ENCODE measurements at regions not wholly inside any gene's neighbourhood (a gene's known extent, or its start where the extent isn't known, plus 50 kb on each side); places are given as distances from the start of the nearest gene placed in this dataset.

DNA sequence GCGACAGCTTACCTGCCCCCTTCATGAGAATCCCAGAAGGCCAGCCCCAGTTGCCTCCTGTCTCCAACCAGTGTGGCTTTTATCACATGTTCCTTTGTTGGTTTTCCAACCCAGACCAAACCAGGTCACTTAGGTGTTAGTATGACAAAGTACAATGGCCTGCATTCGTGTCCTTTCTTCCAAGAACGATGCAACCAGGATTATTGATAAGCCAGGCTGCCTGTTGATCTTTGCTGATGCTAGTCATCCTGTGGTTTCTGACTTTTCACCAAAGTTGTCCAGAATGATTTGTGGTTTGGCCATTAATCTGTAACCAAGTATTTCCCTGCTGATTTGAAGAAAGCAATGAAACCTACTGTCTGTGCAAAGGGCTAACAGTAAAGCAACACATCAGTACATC is 191.4 kb downstream of the CYLD start:
- ChIA-PET CTCF (no interaction called here), POLR2A (no interaction called here)
- DNase-seq (ENCODE audit: low read depth, low spot score), result no peak
- TF ChIP-seq, protein P1, sequence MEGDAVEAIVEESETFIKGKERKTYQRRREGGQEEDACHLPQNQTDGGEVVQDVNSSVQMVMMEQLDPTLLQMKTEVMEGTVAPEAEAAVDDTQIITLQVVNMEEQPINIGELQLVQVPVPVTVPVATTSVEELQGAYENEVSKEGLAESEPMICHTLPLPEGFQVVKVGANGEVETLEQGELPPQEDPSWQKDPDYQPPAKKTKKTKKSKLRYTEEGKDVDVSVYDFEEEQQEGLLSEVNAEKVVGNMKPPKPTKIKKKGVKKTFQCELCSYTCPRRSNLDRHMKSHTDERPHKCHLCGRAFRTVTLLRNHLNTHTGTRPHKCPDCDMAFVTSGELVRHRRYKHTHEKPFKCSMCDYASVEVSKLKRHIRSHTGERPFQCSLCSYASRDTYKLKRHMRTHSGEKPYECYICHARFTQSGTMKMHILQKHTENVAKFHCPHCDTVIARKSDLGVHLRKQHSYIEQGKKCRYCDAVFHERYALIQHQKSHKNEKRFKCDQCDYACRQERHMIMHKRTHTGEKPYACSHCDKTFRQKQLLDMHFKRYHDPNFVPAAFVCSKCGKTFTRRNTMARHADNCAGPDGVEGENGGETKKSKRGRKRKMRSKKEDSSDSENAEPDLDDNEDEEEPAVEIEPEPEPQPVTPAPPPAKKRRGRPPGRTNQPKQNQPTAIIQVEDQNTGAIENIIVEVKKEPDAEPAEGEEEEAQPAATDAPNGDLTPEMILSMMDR (IDR thresholded peaks at IDR 0.05; ENCODE audit: insufficient read depth, low read length, missing control alignments), result no peak
- no peak overlapping the region for H3K4me3 ChIP-seq (ENCODE audit: low read depth, low read length)

DNA sequence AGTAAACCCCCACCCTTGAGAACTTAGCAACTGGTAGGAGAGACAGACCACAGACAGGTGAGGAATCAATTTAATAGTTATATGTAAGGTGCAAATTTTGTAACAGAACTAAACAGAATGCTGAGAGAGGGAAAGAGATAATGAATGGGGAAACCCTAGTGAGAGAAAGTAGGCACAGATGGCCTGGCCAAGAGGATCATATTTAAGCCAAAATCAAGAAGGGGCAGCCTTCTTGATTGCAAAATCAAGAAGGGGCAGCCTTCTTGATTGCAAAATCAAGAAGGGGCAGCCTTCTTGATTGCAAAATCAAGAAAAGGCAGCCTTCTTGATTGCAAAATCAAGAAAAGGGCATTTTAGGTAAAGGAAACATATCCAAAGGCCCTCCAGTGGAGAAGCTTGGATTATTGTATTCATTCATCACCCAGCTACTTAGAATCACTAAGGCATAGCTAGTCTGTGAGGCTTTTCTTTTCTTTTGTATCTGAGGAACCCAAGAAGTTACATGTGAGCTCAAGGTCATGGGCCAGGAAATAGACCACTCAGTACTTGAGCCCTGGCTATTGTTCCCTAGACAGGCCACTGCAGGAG is 190.6 kb downstream of the CYLD start:
- no peak for DNase-seq (ENCODE audit: low read depth, low spot score)
- ChIA-PET CTCF (no interaction called here), POLR2A (no interaction called here)
- H3K4me3 ChIP-seq (ENCODE audit: low read depth, low read length), result no peak overlapping the region
- TF ChIP-seq, protein P1 (IDR thresholded peaks at IDR 0.05; ENCODE audit: insufficient read depth, low read length, missing control alignments), result no peak

DNA sequence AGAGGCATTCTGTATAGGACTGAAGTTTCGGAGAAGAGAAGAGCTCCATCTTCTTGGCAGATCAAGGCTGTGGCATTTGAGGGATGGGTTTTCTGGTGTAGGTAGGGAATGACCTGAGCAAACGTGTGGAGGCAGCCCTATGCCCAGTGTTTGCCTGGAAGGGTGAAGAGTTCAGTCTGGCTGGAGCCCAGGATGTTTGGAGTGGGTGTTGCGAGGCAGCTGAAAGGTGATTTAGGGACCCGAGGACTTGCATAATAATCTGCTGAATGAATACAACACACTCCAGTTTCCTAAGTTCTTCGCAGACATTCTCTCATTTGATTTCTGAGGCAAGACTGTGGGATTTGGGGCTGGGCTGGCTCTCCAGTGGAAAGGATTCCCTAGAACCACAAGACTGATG is 186.2 kb downstream of the CYLD start:
- CTCF ChIA-PET, result no interaction called here
- POLR2A ChIA-PET, result no interaction called here
- no peak for DNase-seq (ENCODE audit: low read depth, low spot score)
- TF ChIP-seq, protein P1 (IDR thresholded peaks at IDR 0.05; ENCODE audit: insufficient read depth, low read length, missing control alignments), result no peak
- no peak overlapping the region for H3K4me3 ChIP-seq (ENCODE audit: low read depth, low read length)

DNA sequence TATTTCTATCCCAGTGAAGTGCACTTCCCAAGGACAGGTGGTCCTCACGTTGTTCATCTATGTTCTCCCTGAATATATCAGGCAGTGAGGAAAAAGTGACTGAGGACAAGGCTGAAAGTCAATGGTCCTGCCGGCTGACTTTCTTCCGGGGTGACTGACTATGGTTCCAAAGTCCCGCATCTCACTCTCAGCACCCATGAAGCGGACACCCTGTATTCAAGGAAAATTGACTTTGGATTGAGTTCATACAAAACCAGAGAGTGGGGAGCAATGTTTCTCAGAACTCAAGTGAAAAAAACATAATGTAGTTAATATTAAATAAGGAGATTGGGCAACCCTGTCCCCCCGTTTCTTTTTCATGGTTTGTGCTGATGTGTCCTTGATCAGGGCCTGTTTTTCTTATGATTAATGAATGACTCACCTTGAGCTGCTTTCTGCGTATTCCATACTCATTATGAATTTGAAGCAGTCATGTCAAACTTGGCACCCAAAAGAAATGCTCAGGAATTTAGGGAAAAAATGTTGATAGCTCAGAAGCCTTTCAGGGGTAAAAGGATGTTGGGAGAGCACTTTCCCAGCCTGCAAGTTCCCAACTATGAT is 184.0 kb downstream of the CYLD start:
- TF ChIP-seq, protein P1 (IDR thresholded peaks at IDR 0.05; ENCODE audit: insufficient read depth, low read length, missing control alignments), result no peak
- no peak for DNase-seq (ENCODE audit: low read depth, low spot score)
- CTCF ChIA-PET, result no interaction called here
- POLR2A ChIA-PET, result interaction anchor here (0.6 kb wide), 1 partner anchor 266 kb away, joined by 5 read pairs; no protein-coding TSS in a partner anchor
- H3K4me3 ChIP-seq (ENCODE audit: low read depth, low read length), result no peak overlapping the region

DNA sequence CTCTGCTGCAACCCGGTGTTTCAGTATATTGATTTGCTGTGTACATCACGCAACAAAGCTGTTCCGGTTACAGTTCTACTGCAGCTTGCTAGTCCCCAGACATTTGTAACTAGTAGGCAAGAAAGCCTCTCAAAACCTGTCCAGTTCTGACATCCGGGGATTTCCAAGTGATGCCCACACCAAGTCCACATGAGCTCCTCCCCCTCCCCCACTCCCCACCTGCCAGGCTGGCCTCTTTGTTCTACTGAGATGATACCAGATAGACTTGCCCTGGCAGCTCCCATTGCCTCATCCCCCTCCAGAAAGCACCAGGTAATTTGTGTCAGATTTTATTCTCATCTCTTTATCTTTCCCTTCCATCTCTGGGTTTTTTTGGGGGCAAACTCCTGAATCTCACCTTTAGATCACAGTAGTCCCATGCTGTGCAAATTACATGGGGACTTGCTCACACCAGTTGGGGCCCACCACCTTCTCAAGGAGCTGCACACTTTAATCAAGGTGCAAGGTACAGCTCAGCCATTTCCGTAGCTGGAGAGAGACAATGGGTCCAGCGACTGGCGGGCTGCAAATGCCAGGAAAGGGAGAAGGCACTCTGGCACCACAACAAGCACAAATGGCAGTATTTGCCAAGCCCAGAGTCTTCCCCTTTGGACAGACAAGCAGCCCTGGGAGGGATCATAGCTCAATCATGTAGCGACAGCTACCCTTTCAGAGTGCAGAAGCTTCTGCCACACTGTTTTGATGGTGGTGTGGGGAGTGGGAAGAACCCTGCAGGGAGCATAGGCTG is 183.1 kb downstream of the CYLD start:
- H3K4me3 ChIP-seq (ENCODE audit: low read depth, low read length), result no peak overlapping the region
- DNase-seq (ENCODE audit: low read depth, low spot score), result no peak
- TF ChIP-seq, protein P1 (IDR thresholded peaks at IDR 0.05; ENCODE audit: insufficient read depth, low read length, missing control alignments), result no peak
- CTCF ChIA-PET, result no interaction called here
- POLR2A ChIA-PET, result no interaction called here

DNA sequence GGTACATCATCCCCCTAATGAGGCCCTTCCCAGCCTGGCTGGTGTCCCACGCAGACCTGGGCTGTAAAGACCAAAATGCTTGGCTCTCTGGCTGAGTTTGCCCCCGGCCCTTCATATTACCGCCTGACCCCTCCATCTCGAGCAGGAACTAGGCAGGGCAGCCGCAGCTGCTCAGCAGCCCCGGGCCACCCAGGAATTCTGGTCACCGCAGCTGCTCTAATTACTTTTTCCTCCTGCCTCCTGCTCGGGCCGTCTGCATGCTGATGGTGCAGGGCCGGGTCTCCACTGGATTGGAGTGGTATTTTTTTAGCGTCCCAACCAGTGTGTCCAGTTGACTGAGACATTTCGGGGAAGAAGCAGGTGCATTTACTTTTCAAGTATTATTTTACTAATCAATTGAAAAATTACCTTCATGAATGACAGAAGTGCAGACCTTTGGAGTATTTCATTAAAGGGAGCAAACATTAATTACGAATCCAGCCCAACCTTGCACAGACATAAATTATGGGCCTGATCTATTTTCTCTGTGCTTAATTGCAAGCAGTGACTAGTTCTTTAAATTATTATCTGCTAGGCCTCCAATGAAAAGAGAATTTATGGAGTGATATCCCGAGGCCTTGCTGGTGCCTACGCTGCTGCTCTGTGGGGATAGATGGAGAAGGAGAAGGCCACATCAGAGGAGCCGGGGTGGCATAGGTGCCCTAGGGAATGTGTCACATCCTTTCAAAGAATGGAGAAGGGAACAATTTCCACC is 176.2 kb downstream of the CYLD start:
- CTCF ChIA-PET, result no interaction called here
- POLR2A ChIA-PET, result no interaction called here
- no peak overlapping the region for H3K4me3 ChIP-seq (ENCODE audit: low read depth, low read length)
- TF ChIP-seq, protein P1 (IDR thresholded peaks at IDR 0.05; ENCODE audit: insufficient read depth, low read length, missing control alignments), result no peak
- DNase-seq (ENCODE audit: low read depth, low spot score), result no peak
